HCT116 (cell line): ENCODE measurements at regions not wholly inside any gene's neighbourhood (a gene's known extent, or its start where the extent isn't known, plus 50 kb on each side); places are given as distances from the start of the nearest gene placed in this dataset.
"Not testable (repeated sequence)": the region's sequence is repeated elsewhere in the genome, so short reads cannot be mapped to it uniquely, and the experiment has no call there.

Experiments used
- ATAC-seq: fragments of 200-7000 bp; cut with Tn5 transposase; 2 replicates; pipeline ENCODE4 v1.9.1; 2020; ENCODE audit warnings: mild to moderate bottlenecking, moderate library complexity
- BruUV-seq: library from RNA; stranded (reverse); fragments of 400-500 nt; replicated peaks from 2 replicates; lab custom pipeline; 2021; lab: Mats Ljungman, UMichigan
- CTCF ChIA-PET: fragments of 300-600 bp; sonication (Branson Sonifier 250); formaldehyde crosslinking; loops from one replicate; lab custom pipeline; 2021; ENCODE audit warnings: antibody characterized with exemption; lab: Charles Lee
- POLR2A ChIA-PET: fragments of 300-600, 350-600 bp; sonication (Branson Sonifier 250); formaldehyde crosslinking; loops from one replicate; lab custom pipeline; 2021; ENCODE audit warnings: antibody characterized with exemption; lab: Charles Lee
- RAD21 ChIA-PET, 2 experiments: fragments of 300-600 bp; sonication (Branson Sonifier 250); formaldehyde crosslinking; loops; one replicate each; lab custom pipeline; 2023; ENCODE audit warnings: low total read pairs in 2 of 2; ENCODE audit not compliant: uncharacterized antibody in 2 of 2, unreplicated experiment in 2 of 2, low non-redundant PET in 1 of 2; lab: Charles Lee
- DNase-seq: peaks from one replicate; pipeline ENCODE4 v3.0.0-alpha.2; 2010; ENCODE audit warnings: low read depth, low spot score
- H2AFZ ChIP-seq: fragments of 200-600 bp; shearing (Covaris generic), sonication (generic); 2 replicates; pipeline ENCODE4 v1.6.1; 2017; ENCODE audit warnings: low read depth, mixed run types, mixed read lengths, antibody characterized with exemption, low read length; ENCODE audit not compliant: poor library complexity, severe bottlenecking
- H3K27ac ChIP-seq: 2 replicates; pipeline ENCODE4 v1.5.1; 2012; ENCODE audit warnings: low read depth, low read length
- H3K27me3 ChIP-seq: fragments of 200-600 bp; sonication (generic); 2 replicates; pipeline ENCODE4 v1.6.1; 2016; ENCODE audit warnings: mixed run types, low read length, mixed read lengths; ENCODE audit not compliant: insufficient read depth
- H3K36me3 ChIP-seq, 2 experiments: fragments of 200-500 bp in 1 of 2; fragments of 200-600 bp in 1 of 2; sonication (Bioruptor generic) in 1 of 2; sonication (generic) in 1 of 2; 2 replicates each; pipeline versions ENCODE4 v1.5.1 to v1.6.1; 2014 to 2016; ENCODE audit warnings: low read length in 2 of 2, inconsistent platforms in 1 of 2, mixed read lengths in 1 of 2, mixed run types in 1 of 2; ENCODE audit not compliant: insufficient read depth in 2 of 2, control insufficient read depth in 1 of 2
- H3K4me1 ChIP-seq, 2 experiments: fragments of 200-600 bp in 1 of 2; sonication (generic) in 1 of 2; 2 replicates each; pipeline versions ENCODE4 v1.5.1 to v1.6.1; 2012 to 2017; ENCODE audit warnings: low read length in 2 of 2, inconsistent platforms in 1 of 2, mild to moderate bottlenecking in 1 of 2, mixed read lengths in 1 of 2, mixed run types in 1 of 2, moderate library complexity in 1 of 2; ENCODE audit not compliant: insufficient read depth in 2 of 2, control insufficient read depth in 1 of 2
- H3K4me2 ChIP-seq: fragments of 200-600 bp; sonication (generic); 2 replicates; pipeline ENCODE4 v1.6.1; 2017; ENCODE audit warnings: mixed run types, low read length, mixed read lengths
- H3K4me3 ChIP-seq, 2 experiments: fragments of 200-600 bp in 1 of 2; sonication (generic) in 1 of 2; replicated peaks in 1 of 2; 2 replicates each; pipeline ENCODE4 v1.5.1; 2011 to 2016; ENCODE audit warnings: low read length in 2 of 2, control low read depth in 1 of 2, low read depth in 1 of 2, mild to moderate bottlenecking in 1 of 2, mixed read lengths in 1 of 2, mixed run types in 1 of 2
- H3K79me2 ChIP-seq: fragments of 200-600 bp; sonication (generic); 2 replicates; pipeline ENCODE4 v1.6.1; 2017; ENCODE audit warnings: mild to moderate bottlenecking, mixed run types, low read length, moderate library complexity, mixed read lengths; ENCODE audit not compliant: insufficient read depth
- H3K9ac ChIP-seq: fragments of 200-600 bp; sonication (generic); 2 replicates; pipeline ENCODE4 v1.6.1; 2016; ENCODE audit warnings: low read length, mixed read lengths
- H3K9me2 ChIP-seq: fragments of 200-600 bp; sonication (generic), shearing (Covaris generic); 2 replicates; pipeline ENCODE4 v1.6.1; 2017; ENCODE audit warnings: mixed run types, mild to moderate bottlenecking, moderate library complexity; ENCODE audit not compliant: insufficient read depth
- H3K9me3 ChIP-seq, 2 experiments: fragments of 200-500 bp in 1 of 2; fragments of 200-600 bp in 1 of 2; sonication (Bioruptor generic) in 1 of 2; sonication (generic) in 1 of 2; 2 replicates each; pipeline ENCODE4 v1.6.1; 2014 to 2017; ENCODE audit warnings: low read length in 2 of 2, mixed read lengths in 2 of 2, inconsistent platforms in 1 of 2, low read depth in 1 of 2, mild to moderate bottlenecking in 1 of 2, mixed run types in 1 of 2, moderate library complexity in 1 of 2; ENCODE audit not compliant: control insufficient read depth in 1 of 2, insufficient read depth in 1 of 2
- H4K20me1 ChIP-seq: fragments of 200-600 bp; sonication (generic), shearing (Covaris generic); 2 replicates; pipeline ENCODE4 v1.6.1; 2017; ENCODE audit warnings: mixed run types, mild to moderate bottlenecking, moderate library complexity; ENCODE audit not compliant: insufficient read depth
- CEBPB ChIP-seq: IDR thresholded peaks from 2 replicates; pipeline ENCODE4 v1.6.1; 2012; ENCODE audit warnings: low read depth
- ELF1 ChIP-seq: IDR thresholded peaks from 2 replicates; pipeline ENCODE4 v1.6.1; 2012; ENCODE audit warnings: low read depth, borderline replicate concordance
- EZH2 ChIP-seq: fragments of 200-600 bp; sonication (generic); IDR thresholded peaks from 2 replicates; pipeline ENCODE4 v1.6.1; 2017; ENCODE audit warnings: antibody characterized with exemption, mixed run types
- POLR2AphosphoS5 ChIP-seq: IDR thresholded peaks from 2 replicates; pipeline ENCODE4 v1.6.1; 2011; ENCODE audit warnings: mild to moderate bottlenecking, low read depth, low read length, moderate library complexity
- SP1 ChIP-seq: IDR thresholded peaks from 2 replicates; pipeline ENCODE4 v1.6.1; 2012; ENCODE audit warnings: low read depth
- ZFX ChIP-seq: fragments of 450-650 bp; IDR thresholded peaks from 2 replicates; pipeline ENCODE4 v1.6.1; 2017
- ZNF274 ChIP-seq: fragments of 200-500 bp; sonication (Bioruptor generic); IDR thresholded peaks from 2 replicates; pipeline ENCODE4 v1.6.1; 2014; ENCODE audit warnings: mild to moderate bottlenecking, low read depth, low read length, inconsistent platforms
- intact Hi-C: fragments of 100-400 bp; cut with micrococcal nuclease; formaldehyde crosslinking; loops from 2 replicates; pipeline ENCODE4 v1.10.0; 2022
- TF ChIP-seq, protein P1 (sequence below): IDR thresholded peaks from 2 replicates; pipeline ENCODE4 v1.6.1; 2012
- TF ChIP-seq, protein P2 (sequence below): IDR thresholded peaks from 2 replicates; pipeline ENCODE4 v1.6.1; 2012; ENCODE audit warnings: low read depth

DNA sequence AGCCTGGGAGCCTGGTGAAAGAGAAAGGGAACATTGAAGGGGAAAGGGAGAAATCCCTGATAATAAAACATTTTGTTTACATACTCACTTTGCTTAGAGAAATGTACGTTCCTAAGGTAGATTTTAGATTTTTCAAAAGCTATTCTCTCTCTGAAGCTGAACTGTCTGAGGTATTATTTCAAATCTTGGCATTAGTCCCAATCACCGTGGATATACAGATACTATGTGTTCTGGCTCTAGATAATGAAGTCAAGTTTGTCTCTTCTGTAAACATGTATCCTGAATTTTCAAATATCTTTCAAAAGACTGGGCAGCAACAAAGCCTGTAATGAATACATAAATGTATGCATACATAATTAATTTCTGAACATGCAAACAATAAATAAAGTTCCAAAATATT lies 1104.2 kb upstream of the FAM98A start:
- Histone ChIP-seq H4K20me1 (no peaks in the 10 kb centered on the region), H3K4me3 (no peak overlapping the region), H3K4me2 (no peak overlapping the region), H3K9me3 (no peaks in the 10 kb centered on the region), H3K4me1 (no peaks in the 10 kb centered on the region), H3K9ac (no peak overlapping the region), H2AFZ (no peak overlapping the region), H3K9me2 (no peaks in the 10 kb centered on the region), H3K36me3 (no peaks in the 10 kb centered on the region), H3K79me2 (no peaks in the 10 kb centered on the region), H3K27me3 (no peaks in the 10 kb centered on the region), H3K27ac (no peak overlapping the region)
- CTCF ChIA-PET, result no interaction called here
- BruUV-seq, result no TSS peak
- intact Hi-C loops, result no loop called here
- DNase-seq, result no peak
- ATAC-seq, result no peak
- TF ChIP-seq ZNF274 (no peak), ZFX (no peak), ELF1 (no peak), POLR2AphosphoS5 (no peak), SP1 (no peak), CEBPB (no peak), EZH2 (no peak)
- TF ChIP-seq, protein P1, sequence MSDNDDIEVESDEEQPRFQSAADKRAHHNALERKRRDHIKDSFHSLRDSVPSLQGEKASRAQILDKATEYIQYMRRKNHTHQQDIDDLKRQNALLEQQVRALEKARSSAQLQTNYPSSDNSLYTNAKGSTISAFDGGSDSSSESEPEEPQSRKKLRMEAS, result no peak
- TF ChIP-seq, protein P2, sequence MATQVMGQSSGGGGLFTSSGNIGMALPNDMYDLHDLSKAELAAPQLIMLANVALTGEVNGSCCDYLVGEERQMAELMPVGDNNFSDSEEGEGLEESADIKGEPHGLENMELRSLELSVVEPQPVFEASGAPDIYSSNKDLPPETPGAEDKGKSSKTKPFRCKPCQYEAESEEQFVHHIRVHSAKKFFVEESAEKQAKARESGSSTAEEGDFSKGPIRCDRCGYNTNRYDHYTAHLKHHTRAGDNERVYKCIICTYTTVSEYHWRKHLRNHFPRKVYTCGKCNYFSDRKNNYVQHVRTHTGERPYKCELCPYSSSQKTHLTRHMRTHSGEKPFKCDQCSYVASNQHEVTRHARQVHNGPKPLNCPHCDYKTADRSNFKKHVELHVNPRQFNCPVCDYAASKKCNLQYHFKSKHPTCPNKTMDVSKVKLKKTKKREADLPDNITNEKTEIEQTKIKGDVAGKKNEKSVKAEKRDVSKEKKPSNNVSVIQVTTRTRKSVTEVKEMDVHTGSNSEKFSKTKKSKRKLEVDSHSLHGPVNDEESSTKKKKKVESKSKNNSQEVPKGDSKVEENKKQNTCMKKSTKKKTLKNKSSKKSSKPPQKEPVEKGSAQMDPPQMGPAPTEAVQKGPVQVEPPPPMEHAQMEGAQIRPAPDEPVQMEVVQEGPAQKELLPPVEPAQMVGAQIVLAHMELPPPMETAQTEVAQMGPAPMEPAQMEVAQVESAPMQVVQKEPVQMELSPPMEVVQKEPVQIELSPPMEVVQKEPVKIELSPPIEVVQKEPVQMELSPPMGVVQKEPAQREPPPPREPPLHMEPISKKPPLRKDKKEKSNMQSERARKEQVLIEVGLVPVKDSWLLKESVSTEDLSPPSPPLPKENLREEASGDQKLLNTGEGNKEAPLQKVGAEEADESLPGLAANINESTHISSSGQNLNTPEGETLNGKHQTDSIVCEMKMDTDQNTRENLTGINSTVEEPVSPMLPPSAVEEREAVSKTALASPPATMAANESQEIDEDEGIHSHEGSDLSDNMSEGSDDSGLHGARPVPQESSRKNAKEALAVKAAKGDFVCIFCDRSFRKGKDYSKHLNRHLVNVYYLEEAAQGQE, result no peak
- RAD21 ChIA-PET, result no interaction called here
- POLR2A ChIA-PET, result no interaction called here

DNA sequence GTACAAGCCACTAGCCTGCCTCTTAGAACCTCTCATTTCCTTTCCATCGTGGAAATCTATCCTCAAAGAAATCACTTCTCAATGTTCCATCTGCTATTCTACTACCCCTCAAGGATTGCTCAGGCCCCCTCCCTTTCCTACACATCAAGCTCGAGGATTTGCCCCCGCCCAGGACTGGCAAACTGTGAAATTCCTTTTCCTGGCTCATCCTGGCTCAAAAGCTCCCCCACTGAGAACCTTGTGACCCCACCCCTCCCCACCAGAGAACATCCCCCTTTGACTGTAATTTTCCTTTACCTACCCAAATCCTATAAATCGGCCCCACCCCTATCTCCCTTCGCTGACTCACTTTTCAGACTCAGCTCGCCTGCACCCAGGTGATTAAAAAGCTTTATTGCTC lies 1103.3 kb upstream of the FAM98A start:
- H3K36me3 ChIP-seq, H3K9ac ChIP-seq, CTCF ChIA-PET, H4K20me1 ChIP-seq, H3K4me2 ChIP-seq, H3K9me3 ChIP-seq, H3K27ac ChIP-seq, H3K79me2 ChIP-seq, DNase-seq, H3K4me3 ChIP-seq, intact Hi-C loops, H3K9me2 ChIP-seq, H3K4me1 ChIP-seq, POLR2A ChIA-PET, BruUV-seq, H2AFZ ChIP-seq, H3K27me3 ChIP-seq, ATAC-seq, RAD21 ChIA-PET: not testable (repeated sequence)

DNA sequence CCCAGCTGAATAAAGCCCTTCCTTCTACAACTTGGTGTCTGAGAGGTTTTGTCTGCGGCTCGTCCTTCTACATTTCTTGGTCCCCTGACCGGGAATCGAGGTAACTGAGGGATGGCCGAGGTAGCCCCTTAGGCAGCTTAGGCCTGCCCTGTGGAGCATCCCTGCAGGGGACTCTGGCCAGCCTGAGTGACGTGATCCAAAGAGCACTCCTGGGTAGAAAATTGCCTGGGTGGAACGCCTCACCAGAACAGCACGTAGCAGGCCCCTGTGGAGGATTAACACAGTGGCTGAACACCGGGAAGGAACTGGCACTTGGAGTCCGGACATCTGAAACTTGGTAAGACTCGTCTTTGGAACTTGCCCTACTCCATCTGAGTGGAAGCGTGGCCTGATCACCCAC lies 1078.5 kb upstream of the FAM98A start:
- H3K4me1 ChIP-seq, DNase-seq: not testable (repeated sequence)

More for the DNA sequence above, 1078.5 kb upstream of the FAM98A start:
- RAD21 ChIA-PET, H3K4me3 ChIP-seq, H3K36me3 ChIP-seq, intact Hi-C loops, H3K9me3 ChIP-seq, H4K20me1 ChIP-seq, H3K4me2 ChIP-seq, H2AFZ ChIP-seq, H3K27me3 ChIP-seq, H3K27ac ChIP-seq, POLR2A ChIA-PET, H3K79me2 ChIP-seq, CTCF ChIA-PET, H3K9me2 ChIP-seq, H3K9ac ChIP-seq, ATAC-seq, BruUV-seq: not testable (repeated sequence)
